Stimulated activated naive CD8-positive, alpha-beta T cell treated with anti-CD3 and anti-CD28 coated beads, Interleukin-15, Interleukin-2, amounts not matched to agents 100 ng/mL and 50 ng/mL, for 24 hours (primary cell): ENCODE measurements at regions not wholly inside any gene's neighbourhood (a gene's known extent, or its start where the extent isn't known, plus 50 kb on each side); places are given as distances from the start of the nearest gene placed in this dataset.

Source experiments
- H3K27ac Mint-ChIP-seq: one replicate; pipeline ENCODE4 v1.8.0; 2021; ENCODE audit warnings: mild to moderate bottlenecking, mixed read lengths
- H3K27me3 Mint-ChIP-seq: one replicate; pipeline ENCODE4 v1.8.0; 2021; ENCODE audit warnings: mixed read lengths
- H3K36me3 Mint-ChIP-seq: one replicate; pipeline ENCODE4 v1.8.0; 2021; ENCODE audit warnings: low read depth, mixed read lengths
- H3K4me1 Mint-ChIP-seq: one replicate; pipeline ENCODE4 v1.8.0; 2021; ENCODE audit warnings: low read depth, mixed read lengths
- H3K4me3 Mint-ChIP-seq: one replicate; pipeline ENCODE4 v1.8.0; 2021; ENCODE audit warnings: mild to moderate bottlenecking, mixed read lengths
- H3K9me3 Mint-ChIP-seq: one replicate; pipeline ENCODE4 v1.8.0; 2021; ENCODE audit warnings: mixed read lengths

DNA sequence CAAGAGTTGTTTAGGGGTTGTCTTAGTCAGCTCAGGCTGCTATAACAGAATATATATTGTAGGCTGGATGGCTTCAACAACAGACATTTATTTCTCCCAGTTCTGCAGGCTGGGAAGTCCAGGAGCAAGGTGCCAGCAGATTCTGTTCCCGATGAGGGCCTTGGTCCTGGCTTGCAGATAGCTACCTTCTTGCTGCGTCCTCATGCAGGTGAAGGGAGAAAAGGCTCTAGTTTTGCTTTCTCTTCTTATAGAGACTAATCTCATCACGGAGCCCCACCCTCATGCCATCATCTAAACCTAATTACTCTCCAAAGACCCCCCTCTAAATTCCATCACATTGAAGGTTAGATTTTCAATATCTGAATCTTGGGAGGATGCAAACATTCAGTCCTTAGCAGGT, 246.0 kb upstream of the ANKRD55 start:
- H3K4me3 Mint-ChIP-seq, result peak overlapping the region; percentile 74
- H3K36me3 Mint-ChIP-seq, result no peaks in the 10 kb centered on the region
- no peaks in the 10 kb centered on the region for H3K9me3 Mint-ChIP-seq
- H3K27me3 Mint-ChIP-seq, result peaks cover 12% of the 10 kb centered on the region
- peaks cover 42% of the 10 kb centered on the region for H3K4me1 Mint-ChIP-seq
- H3K27ac Mint-ChIP-seq, result no peak overlapping the region

- Mint-ChIP-seq H3K27ac (no peak overlapping the region), H3K4me3 (no peak overlapping the region), H3K36me3 (no peaks in the 10 kb centered on the region), H3K4me1 (peaks cover 41% of the 10 kb centered on the region), H3K27me3 (peaks cover 12% of the 10 kb centered on the region), H3K9me3 (no peaks in the 10 kb centered on the region)
These were observed 244.9 kb upstream of the ANKRD55 start for GRCh38 chr5:56478062-56478461.

DNA sequence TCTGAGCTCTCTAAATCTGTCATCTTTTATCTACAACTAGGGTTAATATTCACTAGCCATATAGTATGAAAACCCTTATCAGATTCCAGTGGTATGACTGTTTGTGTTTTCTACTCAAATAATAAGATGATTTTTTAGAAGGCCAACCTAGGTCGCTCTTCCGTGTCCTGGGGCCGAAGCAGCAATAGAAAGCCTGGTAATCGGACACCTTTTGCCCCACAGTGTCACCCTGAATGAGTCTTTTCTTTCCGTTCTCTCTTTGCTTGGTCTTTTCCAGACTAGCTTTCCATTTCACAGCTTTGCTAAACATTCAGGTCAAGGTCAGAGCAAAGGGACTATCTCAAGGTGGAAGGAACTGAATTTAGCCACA, 243.3 kb upstream of the ANKRD55 start:
- no peak overlapping the region for H3K27ac Mint-ChIP-seq
- no peaks in the 10 kb centered on the region for H3K9me3 Mint-ChIP-seq
- H3K4me1 Mint-ChIP-seq, result peaks cover 28% of the 10 kb centered on the region
- H3K4me3 Mint-ChIP-seq, result no peak overlapping the region
- no peaks in the 10 kb centered on the region for H3K36me3 Mint-ChIP-seq
- H3K27me3 Mint-ChIP-seq, result peaks cover 10% of the 10 kb centered on the region

DNA sequence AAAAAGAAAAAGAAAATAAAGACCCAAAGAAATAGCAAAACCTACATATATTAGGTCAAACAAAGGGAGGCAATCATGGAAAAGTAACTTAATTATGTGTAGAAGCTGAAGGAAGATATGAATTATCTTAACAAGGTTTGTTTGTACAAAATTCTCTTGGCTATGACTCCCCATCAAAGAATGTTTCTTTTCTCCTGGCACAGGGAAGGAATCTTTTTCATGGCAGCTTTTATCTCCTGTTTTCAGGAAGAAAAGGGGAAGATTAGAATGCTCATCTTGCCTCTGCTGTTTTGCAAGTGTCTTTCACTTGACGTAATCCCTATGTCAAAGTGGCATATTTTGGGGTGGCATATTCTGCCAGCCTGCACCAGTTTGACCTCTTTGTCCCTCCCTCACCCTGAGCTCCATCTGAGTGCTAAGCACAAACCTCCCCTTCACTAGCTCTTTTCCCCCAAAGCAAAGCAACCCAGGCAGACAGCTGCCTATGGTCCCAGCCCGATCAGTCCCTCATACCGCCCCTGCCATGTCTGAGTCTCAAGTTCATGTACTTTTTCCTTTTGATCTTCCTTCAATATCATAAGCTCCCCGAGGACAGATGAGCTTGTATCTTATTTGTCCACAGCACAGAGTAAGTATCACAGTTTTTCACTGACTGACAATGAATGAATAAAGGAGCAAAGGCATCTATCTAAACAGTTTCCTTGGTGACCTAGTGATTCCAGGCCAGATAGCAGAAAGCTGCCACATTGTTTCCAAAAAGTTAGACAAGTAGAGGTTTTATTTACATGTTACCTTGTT, 242.8 kb upstream of the ANKRD55 start:
- Mint-ChIP-seq H3K36me3 (no peaks in the 10 kb centered on the region), H3K4me1 (peaks cover 24% of the 10 kb centered on the region), H3K9me3 (no peaks in the 10 kb centered on the region), H3K4me3 (no peak overlapping the region), H3K27me3 (peaks cover 7% of the 10 kb centered on the region), H3K27ac (no peak overlapping the region)

DNA sequence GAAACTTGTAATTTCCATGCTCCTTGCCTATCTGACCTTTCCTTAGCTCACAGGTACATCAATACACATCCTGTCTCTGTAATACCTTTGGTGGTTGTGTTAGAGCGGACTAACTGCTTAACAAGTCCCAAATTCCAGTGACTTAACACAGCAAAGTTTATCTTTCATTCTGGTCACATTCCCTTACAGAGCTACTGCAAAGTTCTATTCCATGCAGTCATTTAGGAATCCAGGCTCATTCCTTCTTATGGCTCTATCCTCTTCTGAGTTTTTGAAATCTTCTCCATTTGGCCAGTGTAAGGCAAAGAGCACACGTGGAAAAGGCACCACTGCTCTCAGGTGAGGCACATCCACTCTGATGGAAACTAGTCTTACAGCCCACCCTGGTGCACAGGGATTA, 238.6 kb upstream of the ANKRD55 start:
- Mint-ChIP-seq H3K27ac (no peak overlapping the region), H3K4me3 (no peak overlapping the region), H3K27me3 (no peaks in the 10 kb centered on the region), H3K9me3 (no peaks in the 10 kb centered on the region), H3K4me1 (no peaks in the 10 kb centered on the region), H3K36me3 (no peaks in the 10 kb centered on the region)

GRCh38 chr5:56470007-56470406, 236.9 kb upstream of the ANKRD55 start:
- no peak overlapping the region for H3K27ac Mint-ChIP-seq
- no peaks in the 10 kb centered on the region for H3K4me1 Mint-ChIP-seq
- H3K9me3 Mint-ChIP-seq, result no peaks in the 10 kb centered on the region
- no peaks in the 10 kb centered on the region for H3K36me3 Mint-ChIP-seq
- H3K4me3 Mint-ChIP-seq, result no peak overlapping the region
- H3K27me3 Mint-ChIP-seq, result no peaks in the 10 kb centered on the region

DNA sequence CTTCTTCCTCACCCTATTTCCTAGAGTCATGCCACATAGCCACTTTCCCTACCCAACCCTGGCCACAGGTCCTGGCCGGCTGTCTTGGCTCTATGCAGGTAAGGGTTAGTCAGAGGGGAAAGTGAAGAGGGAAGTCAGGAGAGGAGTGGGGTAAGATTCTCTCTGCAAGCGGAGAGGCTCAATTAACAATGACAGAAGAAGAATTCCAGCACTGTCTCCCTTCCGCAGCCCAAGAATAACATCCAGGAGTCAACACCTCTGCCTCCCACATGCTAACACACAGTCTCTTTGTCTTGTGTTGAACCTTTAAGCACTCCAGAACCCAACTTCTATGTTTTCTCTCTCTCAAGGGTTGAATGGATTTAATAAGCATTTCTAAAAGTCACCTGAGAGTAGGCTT, 235.1 kb upstream of the ANKRD55 start:
- no peaks in the 10 kb centered on the region for H3K9me3 Mint-ChIP-seq
- H3K27me3 Mint-ChIP-seq, result no peaks in the 10 kb centered on the region
- H3K27ac Mint-ChIP-seq, result no peak overlapping the region
- H3K4me3 Mint-ChIP-seq, result no peak overlapping the region
- no peaks in the 10 kb centered on the region for H3K36me3 Mint-ChIP-seq
- H3K4me1 Mint-ChIP-seq, result no peaks in the 10 kb centered on the region

GRCh38 chr5:56467176-56467717, 234.1 kb upstream of the ANKRD55 start:
- no peaks in the 10 kb centered on the region for H3K36me3 Mint-ChIP-seq
- H3K27ac Mint-ChIP-seq, result no peak overlapping the region
- H3K9me3 Mint-ChIP-seq, result no peaks in the 10 kb centered on the region
- no peaks in the 10 kb centered on the region for H3K4me1 Mint-ChIP-seq
- H3K4me3 Mint-ChIP-seq, result no peak overlapping the region
- no peaks in the 10 kb centered on the region for H3K27me3 Mint-ChIP-seq

- Mint-ChIP-seq H3K27ac (no peak overlapping the region), H3K4me3 (no peak overlapping the region), H3K27me3 (no peaks in the 10 kb centered on the region), H3K36me3 (no peaks in the 10 kb centered on the region), H3K4me1 (no peaks in the 10 kb centered on the region), H3K9me3 (no peaks in the 10 kb centered on the region)
These were observed 233.1 kb upstream of the ANKRD55 start for GRCh38 chr5:56466136-56466816.

- Mint-ChIP-seq H3K27me3 (no peaks in the 10 kb centered on the region), H3K36me3 (no peaks in the 10 kb centered on the region), H3K4me3 (no peak overlapping the region), H3K4me1 (no peaks in the 10 kb centered on the region), H3K9me3 (no peaks in the 10 kb centered on the region), H3K27ac (no peak overlapping the region)
These were observed 232.6 kb upstream of the ANKRD55 start for GRCh38 chr5:56465769-56466135.

DNA sequence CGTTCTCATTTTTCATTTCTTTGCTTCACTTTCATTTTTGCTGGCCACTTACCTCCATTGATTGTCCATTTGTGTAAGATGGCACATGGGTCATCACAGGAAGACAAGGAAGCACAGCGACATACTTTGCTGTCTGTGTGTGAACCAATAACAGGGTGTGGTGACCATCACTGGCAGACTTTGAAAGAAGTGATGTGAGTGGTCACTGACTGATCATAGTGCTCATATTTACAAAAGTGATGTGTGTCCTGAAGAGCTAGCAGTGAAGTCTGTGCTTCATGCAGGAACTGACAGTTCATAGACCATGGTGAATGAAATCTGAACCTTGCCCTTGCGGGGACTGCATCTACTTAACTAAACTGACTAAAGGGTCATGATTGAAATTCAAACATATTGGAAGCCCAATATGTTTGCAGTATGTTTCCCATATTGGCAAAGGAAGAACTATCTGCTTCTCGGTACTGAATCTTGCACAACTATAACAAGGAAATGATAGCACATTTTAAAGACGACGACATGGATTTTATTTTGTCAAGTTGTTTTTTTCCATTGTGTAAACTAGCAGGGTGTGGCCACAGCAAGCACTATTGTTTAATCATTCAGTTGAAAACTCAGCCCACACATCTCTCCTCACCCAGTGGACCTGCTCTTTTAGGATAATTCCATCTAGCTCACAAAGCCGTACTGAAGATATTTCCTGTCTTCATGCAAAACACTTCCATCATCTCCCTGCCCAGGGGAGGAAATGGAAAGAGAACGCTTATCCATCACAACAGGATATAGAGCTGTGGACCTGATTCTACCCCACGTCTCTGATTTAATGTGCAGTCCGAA, 232.0 kb upstream of the ANKRD55 start:
- H3K27me3 Mint-ChIP-seq, result no peaks in the 10 kb centered on the region

GRCh38 chr5:56463944-56464571, 230.9 kb upstream of the ANKRD55 start:
- no peak overlapping the region for H3K4me3 Mint-ChIP-seq
- peaks cover 6% of the 10 kb centered on the region for H3K27me3 Mint-ChIP-seq
- no peak overlapping the region for H3K27ac Mint-ChIP-seq
- H3K4me1 Mint-ChIP-seq, result no peaks in the 10 kb centered on the region
- no peaks in the 10 kb centered on the region for H3K9me3 Mint-ChIP-seq
- H3K36me3 Mint-ChIP-seq, result no peaks in the 10 kb centered on the region

More for the DNA sequence above, 232.0 kb upstream of the ANKRD55 start:
- H3K36me3 Mint-ChIP-seq, result no peaks in the 10 kb centered on the region
- H3K4me1 Mint-ChIP-seq, result no peaks in the 10 kb centered on the region
- H3K9me3 Mint-ChIP-seq, result no peaks in the 10 kb centered on the region
- no peak overlapping the region for H3K4me3 Mint-ChIP-seq
- no peak overlapping the region for H3K27ac Mint-ChIP-seq

DNA sequence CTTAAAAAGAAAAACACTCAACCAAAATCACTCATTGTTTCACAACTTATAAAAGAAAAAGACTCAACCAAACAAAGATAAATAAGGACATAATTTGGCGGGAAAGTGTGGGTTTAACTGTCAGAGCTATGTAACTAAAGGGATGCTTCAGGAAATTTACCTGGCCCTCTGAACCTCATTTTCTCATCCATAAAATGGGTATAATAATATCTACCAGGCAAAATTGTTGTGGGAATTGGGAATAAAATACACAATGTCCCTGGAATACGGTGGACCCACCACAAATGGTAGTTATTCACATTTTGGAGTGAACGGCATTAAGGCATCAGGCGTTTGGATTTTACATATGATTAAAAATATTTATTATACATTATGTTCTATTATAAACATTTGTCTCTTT, 228.5 kb upstream of the ANKRD55 start:
- H3K9me3 Mint-ChIP-seq, result no peaks in the 10 kb centered on the region
- H3K4me3 Mint-ChIP-seq, result no peak overlapping the region
- peaks cover 6% of the 10 kb centered on the region for H3K27me3 Mint-ChIP-seq
- no peak overlapping the region for H3K27ac Mint-ChIP-seq
- no peaks in the 10 kb centered on the region for H3K36me3 Mint-ChIP-seq
- H3K4me1 Mint-ChIP-seq, result no peaks in the 10 kb centered on the region

DNA sequence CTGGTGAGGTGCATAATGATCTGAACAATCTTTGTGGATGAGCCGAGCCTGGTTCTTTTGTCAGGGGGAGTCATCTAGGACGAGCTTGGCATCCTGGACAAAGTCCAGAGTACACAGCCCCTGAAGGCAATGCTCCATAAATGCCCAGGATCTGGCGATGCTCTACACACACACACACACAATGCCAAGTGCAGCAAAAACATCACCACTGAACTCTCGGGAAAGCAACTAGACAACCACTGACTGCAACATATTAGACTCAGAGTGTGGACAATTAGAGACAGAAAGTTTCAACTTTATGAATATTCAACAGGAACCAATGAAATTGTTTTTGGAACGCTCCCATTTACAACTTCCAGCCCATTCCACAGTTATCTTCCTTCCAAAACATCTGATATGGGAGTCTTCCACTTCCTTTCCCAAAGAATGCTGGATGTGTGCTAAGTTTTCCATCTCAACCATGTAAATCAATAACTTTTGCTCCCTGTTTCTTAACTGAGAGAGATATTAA, 227.6 kb upstream of the ANKRD55 start:
- Mint-ChIP-seq H3K36me3 (no peaks in the 10 kb centered on the region), H3K27ac (no peak overlapping the region), H3K27me3 (peaks cover 6% of the 10 kb centered on the region), H3K4me3 (no peak overlapping the region), H3K4me1 (no peaks in the 10 kb centered on the region), H3K9me3 (no peaks in the 10 kb centered on the region)
